ENCODE measurements at regions not wholly inside any gene's neighbourhood (a gene's known extent, or its start where the extent isn't known, plus 50 kb on each side); places are given as distances from the start of the nearest gene placed in this dataset.

DNA sequence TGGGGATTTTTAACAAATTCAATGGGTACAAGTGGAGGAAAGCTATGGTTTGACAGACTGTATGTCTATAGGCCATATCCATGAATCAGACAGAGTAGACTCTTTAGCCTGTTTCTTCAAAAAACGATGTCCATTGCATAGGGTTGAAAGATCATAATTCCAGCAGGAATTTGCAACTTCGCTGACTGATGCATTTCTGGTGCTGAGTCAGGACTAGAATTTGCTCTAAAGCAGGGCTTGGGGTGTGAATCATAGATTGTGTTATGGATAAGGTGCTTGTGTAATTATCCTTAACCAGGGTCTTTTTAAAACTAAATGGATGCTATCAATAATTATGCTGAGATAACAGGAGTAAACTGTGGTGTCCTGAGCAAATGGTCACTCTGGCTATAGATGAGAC lies 200.4 kb upstream of the TBC1D5 start:
- intact Hi-C loops (cut with DNase I, micrococcal nuclease) = no loop called here
- Mint-ChIP-seq H3K27ac (no peak overlapping the region), H3K27me3 (peaks cover 11% of the 10 kb centered on the region), H3K36me3 (ENCODE audit: low read depth) (no peaks in the 10 kb centered on the region), H3K9me3 (no peaks in the 10 kb centered on the region), H3K4me3 (no peak overlapping the region), H3K4me1 (ENCODE audit: low read depth) (no peaks in the 10 kb centered on the region)
- Histone ChIP-seq H3K4me1 (ENCODE audit: insufficient read depth, low read length) (no peaks in the 10 kb centered on the region), H3K9me3 (ENCODE audit: control insufficient read depth in 1 of 2, insufficient read depth in 1 of 2, low read length in 2 of 2) (no peaks in the 10 kb centered on the region), H3K36me3 (ENCODE audit: insufficient read depth, low read length) (no peaks in the 10 kb centered on the region), H3K27me3 (ENCODE audit: control insufficient read depth in 1 of 2, insufficient read depth in 2 of 2, low read length in 2 of 2) (no peaks in the 10 kb centered on the region), H3K4me3 (ENCODE audit: low read length) (no peak overlapping the region), H3K27ac (ENCODE audit: low read depth in 1 of 2, low read length in 2 of 2) (no peak overlapping the region)
- no peak for DNase-seq
- POLR2A ChIA-PET = no interaction called here
- CTCF ChIA-PET = no interaction called here
- TF ChIP-seq, protein P1, sequence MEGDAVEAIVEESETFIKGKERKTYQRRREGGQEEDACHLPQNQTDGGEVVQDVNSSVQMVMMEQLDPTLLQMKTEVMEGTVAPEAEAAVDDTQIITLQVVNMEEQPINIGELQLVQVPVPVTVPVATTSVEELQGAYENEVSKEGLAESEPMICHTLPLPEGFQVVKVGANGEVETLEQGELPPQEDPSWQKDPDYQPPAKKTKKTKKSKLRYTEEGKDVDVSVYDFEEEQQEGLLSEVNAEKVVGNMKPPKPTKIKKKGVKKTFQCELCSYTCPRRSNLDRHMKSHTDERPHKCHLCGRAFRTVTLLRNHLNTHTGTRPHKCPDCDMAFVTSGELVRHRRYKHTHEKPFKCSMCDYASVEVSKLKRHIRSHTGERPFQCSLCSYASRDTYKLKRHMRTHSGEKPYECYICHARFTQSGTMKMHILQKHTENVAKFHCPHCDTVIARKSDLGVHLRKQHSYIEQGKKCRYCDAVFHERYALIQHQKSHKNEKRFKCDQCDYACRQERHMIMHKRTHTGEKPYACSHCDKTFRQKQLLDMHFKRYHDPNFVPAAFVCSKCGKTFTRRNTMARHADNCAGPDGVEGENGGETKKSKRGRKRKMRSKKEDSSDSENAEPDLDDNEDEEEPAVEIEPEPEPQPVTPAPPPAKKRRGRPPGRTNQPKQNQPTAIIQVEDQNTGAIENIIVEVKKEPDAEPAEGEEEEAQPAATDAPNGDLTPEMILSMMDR (IDR thresholded peaks at IDR 0.05) = no peak
- no peak for ATAC-seq (ENCODE audit: poor library complexity)

DNA sequence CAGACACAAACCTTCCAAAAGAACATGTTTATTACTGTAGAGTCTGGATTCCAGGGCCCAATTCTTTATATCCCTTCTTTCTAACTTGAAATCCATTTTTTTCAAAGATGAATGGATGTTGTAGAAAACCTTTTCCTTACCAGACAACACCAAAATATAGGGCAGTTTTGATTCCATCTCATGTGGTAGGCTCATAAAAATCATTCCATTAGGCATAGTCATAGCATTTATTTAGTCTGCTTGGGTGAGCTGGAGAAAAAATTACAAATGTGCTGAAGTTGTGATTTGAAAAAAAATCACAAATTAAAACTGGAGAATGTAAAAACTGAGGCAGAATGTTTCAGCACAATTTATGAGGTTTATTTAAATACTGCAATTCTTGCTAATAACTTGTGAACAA lies 199.3 kb upstream of the TBC1D5 start:
- intact Hi-C loops (cut with DNase I, micrococcal nuclease) = no loop called here
- no peak overlapping the region for H3K27ac Mint-ChIP-seq
- DNase-seq (no peak), ATAC-seq (ENCODE audit: poor library complexity) (no peak)
- Histone ChIP-seq H3K9me3 (ENCODE audit: control insufficient read depth in 1 of 2, insufficient read depth in 1 of 2, low read length in 2 of 2) (no peaks in the 10 kb centered on the region), H3K36me3 (ENCODE audit: insufficient read depth, low read length) (no peaks in the 10 kb centered on the region), H3K27ac (ENCODE audit: low read depth in 1 of 2, low read length in 2 of 2) (no peak overlapping the region), H3K27me3 (ENCODE audit: control insufficient read depth in 1 of 2, insufficient read depth in 2 of 2, low read length in 2 of 2) (no peaks in the 10 kb centered on the region), H3K4me3 (ENCODE audit: low read length) (no peak overlapping the region), H3K4me1 (ENCODE audit: insufficient read depth, low read length) (no peaks in the 10 kb centered on the region)
- peaks cover 6% of the 10 kb centered on the region for H3K27me3 Mint-ChIP-seq
- POLR2A ChIA-PET = no interaction called here
- no peak overlapping the region for H3K4me3 Mint-ChIP-seq
- TF ChIP-seq, protein P1 (IDR thresholded peaks at IDR 0.05) = no peak
- no peaks in the 10 kb centered on the region for H3K36me3 Mint-ChIP-seq (ENCODE audit: low read depth)
- CTCF ChIA-PET = no interaction called here
- H3K4me1 Mint-ChIP-seq (ENCODE audit: low read depth) = no peaks in the 10 kb centered on the region
- H3K9me3 Mint-ChIP-seq = no peaks in the 10 kb centered on the region

- ATAC-seq (ENCODE audit: poor library complexity) (no peak), DNase-seq (no peak)
- no peaks in the 10 kb centered on the region for H3K4me1 ChIP-seq (ENCODE audit: insufficient read depth, low read length)
- TF ChIP-seq, protein P1 (IDR thresholded peaks at IDR 0.05) = no peak
- intact Hi-C loops (cut with DNase I, micrococcal nuclease) = no loop called here
- no peaks in the 10 kb centered on the region for H3K27me3 ChIP-seq (ENCODE audit: control insufficient read depth in 1 of 2, insufficient read depth in 2 of 2, low read length in 2 of 2)
- H3K4me3 ChIP-seq (ENCODE audit: low read length) = no peak overlapping the region
- no peak overlapping the region for H3K27ac ChIP-seq (ENCODE audit: low read depth in 1 of 2, low read length in 2 of 2)
- no peaks in the 10 kb centered on the region for H3K9me3 Mint-ChIP-seq
- peaks cover 6% of the 10 kb centered on the region for H3K27me3 Mint-ChIP-seq
- no peaks in the 10 kb centered on the region for H3K36me3 ChIP-seq (ENCODE audit: insufficient read depth, low read length)
- ChIA-PET CTCF (no interaction called here), POLR2A (no interaction called here)
- no peaks in the 10 kb centered on the region for H3K4me1 Mint-ChIP-seq (ENCODE audit: low read depth)
- H3K27ac Mint-ChIP-seq = no peak overlapping the region
- no peaks in the 10 kb centered on the region for H3K36me3 Mint-ChIP-seq (ENCODE audit: low read depth)
- H3K9me3 ChIP-seq (ENCODE audit: control insufficient read depth in 1 of 2, insufficient read depth in 1 of 2, low read length in 2 of 2) = no peaks in the 10 kb centered on the region
- H3K4me3 Mint-ChIP-seq = no peak overlapping the region
These were observed 198.7 kb upstream of the TBC1D5 start for GRCh38 chr3:17941152-17941551.
